ENCODE measurements at regions not wholly inside any gene's neighbourhood (a gene's known extent, or its start where the extent isn't known, plus 50 kb on each side); places are given as distances from the start of the nearest gene placed in this dataset.

DNA sequence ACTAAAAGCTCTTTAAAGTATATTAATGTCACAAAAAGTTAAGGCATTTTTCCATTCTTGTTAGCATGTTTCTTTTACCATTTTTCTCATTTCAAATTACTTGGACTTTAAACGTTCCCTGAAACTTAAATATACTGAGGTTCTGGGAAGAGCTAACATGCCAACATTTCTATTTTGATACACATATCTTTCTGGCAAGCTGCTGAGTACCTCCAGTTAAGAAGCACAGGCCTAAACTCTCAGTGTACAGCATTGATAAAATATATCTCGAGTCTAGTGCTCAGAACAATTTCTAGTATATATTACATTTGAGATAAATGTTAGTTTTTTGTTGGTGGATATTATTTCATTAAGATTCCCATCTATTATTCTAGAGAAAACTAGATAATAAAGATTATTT, 612.9 kb upstream of the KCND2 start:
- no peak for TF ChIP-seq CTCF (IDR thresholded peaks at IDR 0.05)
- TF ChIP-seq POLR2A (IDR thresholded peaks at IDR 0.05) = no peak

Data from heart left ventricle (tissue), 13 donors.